Adrenal gland (tissue), 5 donors: ENCODE measurements at regions not wholly inside any gene's neighbourhood (a gene's known extent, or its start where the extent isn't known, plus 50 kb on each side); places are given as distances from the start of the nearest gene placed in this dataset.

Experiments
- POLR2A ChIP-seq, 2 donors: fragments of 450-650 bp; IDR thresholded peaks; one replicate each; pipeline ENCODE4 v1.6.1; 2017; ENCODE audit warnings: antibody characterized with exemption in 2 of 2, mild to moderate bottlenecking in 2 of 2, moderate library complexity in 1 of 2
- TF ChIP-seq, protein P1 (sequence below), 6 experiments: fragments of 450-650 bp in 4 of 6; fragments of 200-600 bp in 2 of 6; sonication (generic) in 1 of 6; IDR thresholded peaks; 1 replicate in 5 of 6; 2 replicates in 1 of 6; pipeline versions ENCODE4 v1.5.1 to v1.8.0; 2016 to 2021; ENCODE audit warnings: antibody characterized with exemption in 6 of 6, mild to moderate bottlenecking in 2 of 6, moderate library complexity in 1 of 6
- donor health status: DM: no; HTN: no; CAD: no.

DNA sequence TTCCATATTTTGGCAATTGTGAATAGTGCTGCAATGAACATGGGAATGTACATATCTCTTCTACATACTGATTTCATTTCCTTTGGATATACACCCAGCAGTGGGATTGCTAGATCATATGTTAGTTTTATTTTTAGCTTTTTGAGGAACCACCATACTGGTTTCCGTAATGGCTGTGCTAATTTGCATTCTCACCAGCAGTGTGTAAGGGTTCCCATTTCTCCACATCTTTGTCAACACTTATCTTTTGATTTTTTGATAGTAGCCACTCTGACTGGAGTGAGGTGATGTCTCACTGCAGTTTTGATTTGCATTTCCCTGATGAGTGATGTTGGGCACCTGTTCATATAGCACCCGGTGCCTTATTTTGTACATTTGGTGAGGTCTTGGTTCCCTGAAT, 519.6 kb downstream of the REEP3 start:
- TF ChIP-seq, protein P1, sequence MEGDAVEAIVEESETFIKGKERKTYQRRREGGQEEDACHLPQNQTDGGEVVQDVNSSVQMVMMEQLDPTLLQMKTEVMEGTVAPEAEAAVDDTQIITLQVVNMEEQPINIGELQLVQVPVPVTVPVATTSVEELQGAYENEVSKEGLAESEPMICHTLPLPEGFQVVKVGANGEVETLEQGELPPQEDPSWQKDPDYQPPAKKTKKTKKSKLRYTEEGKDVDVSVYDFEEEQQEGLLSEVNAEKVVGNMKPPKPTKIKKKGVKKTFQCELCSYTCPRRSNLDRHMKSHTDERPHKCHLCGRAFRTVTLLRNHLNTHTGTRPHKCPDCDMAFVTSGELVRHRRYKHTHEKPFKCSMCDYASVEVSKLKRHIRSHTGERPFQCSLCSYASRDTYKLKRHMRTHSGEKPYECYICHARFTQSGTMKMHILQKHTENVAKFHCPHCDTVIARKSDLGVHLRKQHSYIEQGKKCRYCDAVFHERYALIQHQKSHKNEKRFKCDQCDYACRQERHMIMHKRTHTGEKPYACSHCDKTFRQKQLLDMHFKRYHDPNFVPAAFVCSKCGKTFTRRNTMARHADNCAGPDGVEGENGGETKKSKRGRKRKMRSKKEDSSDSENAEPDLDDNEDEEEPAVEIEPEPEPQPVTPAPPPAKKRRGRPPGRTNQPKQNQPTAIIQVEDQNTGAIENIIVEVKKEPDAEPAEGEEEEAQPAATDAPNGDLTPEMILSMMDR (IDR thresholded peaks at IDR 0.05) = no peak
- TF ChIP-seq POLR2A (IDR thresholded peaks at IDR 0.05) = no peak
